Liver (tissue), 8 donors: ENCODE measurements at regions not wholly inside any gene's neighbourhood (a gene's known extent, or its start where the extent isn't known, plus 50 kb on each side); places are given as distances from the start of the nearest gene placed in this dataset.

Experiments
- DNase-seq: peaks from one replicate; pipeline ENCODE4 v3.0.0-alpha.2; 2017; ENCODE audit warnings: low spot score
- H3K27ac ChIP-seq, 2 donors: one replicate each; pipeline ENCODE4 v1.7.0; 2013; ENCODE audit warnings: inconsistent platforms in 2 of 2, low read length in 2 of 2, control low read depth in 1 of 2, low read depth in 1 of 2, mild to moderate bottlenecking in 1 of 2
- H3K27me3 ChIP-seq, 4 donors: one replicate each; pipeline versions ENCODE4 v1.6.1 to v1.7.0; 2013; ENCODE audit warnings: low read length in 3 of 4, inconsistent platforms in 1 of 4, mild to moderate bottlenecking in 1 of 4, moderate library complexity in 1 of 4; ENCODE audit not compliant: control insufficient read depth in 4 of 4, insufficient read depth in 4 of 4
- H3K36me3 ChIP-seq, 4 donors: one replicate each; pipeline versions ENCODE4 v1.6.1 to v1.7.0; 2013; ENCODE audit warnings: low read length in 3 of 4, mild to moderate bottlenecking in 3 of 4, low read depth in 1 of 4, moderate library complexity in 1 of 4; ENCODE audit not compliant: control insufficient read depth in 4 of 4, insufficient read depth in 3 of 4
- H3K4me1 ChIP-seq, 4 donors: one replicate each; pipeline versions ENCODE4 v1.6.1 to v1.7.0; 2013; ENCODE audit warnings: low read length in 3 of 4, mild to moderate bottlenecking in 3 of 4, moderate library complexity in 1 of 4; ENCODE audit not compliant: control insufficient read depth in 4 of 4, insufficient read depth in 4 of 4
- H3K4me3 ChIP-seq, 3 donors: one replicate each; pipeline versions ENCODE4 v1.6.1 to v1.7.0; 2013; ENCODE audit warnings: low read length in 3 of 3, control low read depth in 1 of 3, low read depth in 1 of 3, mild to moderate bottlenecking in 1 of 3
- H3K9ac ChIP-seq, 2 donors: one replicate each; pipeline ENCODE4 v1.7.0; 2013; ENCODE audit warnings: low read length in 2 of 2, mild to moderate bottlenecking in 2 of 2, moderate library complexity in 2 of 2, control low read depth in 1 of 2, low read depth in 1 of 2
- H3K9me3 ChIP-seq, 4 donors: one replicate each; pipeline versions ENCODE4 v1.6.1 to v1.7.0; 2013; ENCODE audit warnings: low read length in 3 of 4; ENCODE audit not compliant: control insufficient read depth in 4 of 4
- ATF3 ChIP-seq: IDR thresholded peaks from 2 replicates; pipeline ENCODE4 v1.6.1; 2016; ENCODE audit warnings: antibody characterized with exemption
- EGR1 ChIP-seq, 2 donors: IDR thresholded peaks; 2 replicates each; pipeline ENCODE4 v1.6.1; 2016 to 2018; ENCODE audit warnings: antibody characterized with exemption in 2 of 2, low read depth in 2 of 2
- FOXA1 ChIP-seq: IDR thresholded peaks from 2 replicates; pipeline ENCODE4 v1.6.1; 2016; ENCODE audit warnings: antibody characterized with exemption
- FOXA2 ChIP-seq: IDR thresholded peaks from 2 replicates; pipeline ENCODE4 v1.6.1; 2016; ENCODE audit warnings: antibody characterized with exemption
- GABPA ChIP-seq, 2 donors: IDR thresholded peaks in 1 of 2; conservative IDR thresholded peaks in 1 of 2; 2 replicates each; pipeline ENCODE4 v1.6.1; 2016; ENCODE audit warnings: antibody characterized with exemption in 2 of 2, mild to moderate bottlenecking in 1 of 2, moderate library complexity in 1 of 2
- HNF4A ChIP-seq, 2 donors: conservative IDR thresholded peaks; 2 replicates each; pipeline ENCODE4 v1.6.1; 2016; ENCODE audit warnings: antibody characterized with exemption in 2 of 2, mild to moderate bottlenecking in 2 of 2
- HNF4G ChIP-seq: IDR thresholded peaks from 2 replicates; pipeline ENCODE4 v1.6.1; 2016; ENCODE audit warnings: antibody characterized with exemption
- JUND ChIP-seq, 2 donors: IDR thresholded peaks; 2 replicates each; pipeline ENCODE4 v1.6.1; 2016; ENCODE audit warnings: antibody characterized with exemption in 2 of 2
- NR2F2 ChIP-seq: IDR thresholded peaks from 2 replicates; pipeline ENCODE4 v1.6.1; 2016; ENCODE audit warnings: antibody characterized with exemption
- RAD21 ChIP-seq, 2 donors: IDR thresholded peaks; 2 replicates each; pipeline ENCODE4 v1.6.1; 2016; ENCODE audit warnings: antibody characterized with exemption in 2 of 2, mild to moderate bottlenecking in 2 of 2
- RXRA ChIP-seq, 2 donors: IDR thresholded peaks; 2 replicates each; pipeline ENCODE4 v1.6.1; 2017 to 2018; ENCODE audit warnings: antibody characterized with exemption in 2 of 2, mild to moderate bottlenecking in 1 of 2
- SP1 ChIP-seq: IDR thresholded peaks from 2 replicates; pipeline ENCODE4 v1.6.1; 2018; ENCODE audit warnings: antibody characterized with exemption, mild to moderate bottlenecking
- TAF1 ChIP-seq: conservative IDR thresholded peaks from 2 replicates; pipeline ENCODE4 v1.6.1; 2016; ENCODE audit warnings: antibody characterized with exemption, mild to moderate bottlenecking
- YY1 ChIP-seq: IDR thresholded peaks from 2 replicates; pipeline ENCODE4 v1.6.1; 2016; ENCODE audit warnings: antibody characterized with exemption, mild to moderate bottlenecking
- ZBTB33 ChIP-seq: IDR thresholded peaks from 2 replicates; pipeline ENCODE4 v1.6.1; 2016; ENCODE audit warnings: antibody characterized with exemption
- WGBS: extraction: QIAGEN DNeasy Blood & Tissue Kit; methylation state at CpG from one replicate; pipeline ENCODE4 v1.1.7; 2013; 5-methylcytosine and 5-hydroxymethylcytosine counted together
- TF ChIP-seq, protein P1 (sequence below): fragments of 150-350 bp; IDR thresholded peaks from 2 replicates; pipeline ENCODE4 v1.5.1; 2017; ENCODE audit warnings: improper control_type of control experiment, low read depth, low read length; ENCODE audit not compliant: missing input control
- TF ChIP-seq, protein P2 (sequence below): IDR thresholded peaks from 2 replicates; pipeline ENCODE4 v1.6.1; 2016; ENCODE audit warnings: antibody characterized with exemption, mild to moderate bottlenecking
- TF ChIP-seq, protein P3 (sequence below): IDR thresholded peaks from 2 replicates; pipeline ENCODE4 v1.6.1; 2016; ENCODE audit warnings: antibody characterized with exemption
- donor health status: healthy.
- donor health status: healthy.
- donor health status: healthy.
- donor health status: healthy.
- donor health status: healthy.

DNA sequence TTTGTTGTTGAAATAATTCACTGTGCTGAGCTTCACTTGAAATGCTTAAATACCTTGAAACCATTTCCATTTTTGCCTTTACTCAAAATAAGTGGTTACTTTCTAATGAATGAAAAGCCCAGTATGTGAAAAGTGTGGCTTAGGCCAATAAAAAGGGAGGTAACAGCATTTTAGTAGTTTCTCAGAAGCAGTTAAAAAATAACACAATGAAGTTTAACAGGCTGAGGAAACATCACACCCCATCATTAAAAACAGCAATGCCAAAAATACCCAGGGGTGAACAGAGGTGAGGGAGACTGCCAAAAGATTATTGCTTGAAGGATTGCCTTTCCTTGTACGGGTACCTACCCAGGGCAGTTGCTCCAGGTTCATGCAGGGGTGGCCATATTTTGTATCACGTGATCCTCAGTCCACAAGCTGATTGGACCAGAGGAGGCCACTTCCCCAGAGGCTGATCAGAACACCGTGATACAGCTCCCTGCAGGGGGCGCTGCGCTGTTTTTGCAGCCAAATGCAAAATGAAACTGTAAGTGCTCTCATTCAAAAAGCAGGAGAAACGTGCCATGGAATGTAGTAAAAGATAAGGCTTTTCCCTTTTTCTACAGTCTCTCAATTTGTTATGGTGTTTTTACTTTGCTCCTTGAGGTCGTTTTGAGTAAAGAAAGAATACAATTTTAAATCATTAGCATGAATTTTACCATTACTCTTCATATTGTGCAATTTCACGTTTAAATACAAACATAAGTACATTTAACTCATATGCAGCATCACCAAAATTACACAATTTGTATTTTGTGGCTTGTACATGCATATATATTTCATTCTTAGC, 70.2 kb upstream of the SH3BP4 start:
- DNase-seq: peak; percentile 75
- Histone ChIP-seq H3K9ac (peak overlapping the region in 1 of 2 donors; percentile 81), H3K36me3 (no peaks in the 10 kb centered on the region), H3K4me3 (no peak overlapping the region), H3K27ac (peak overlapping the region; percentile 94 to 96), H3K9me3 (no peaks in the 10 kb centered on the region), H3K4me1 (peaks cover 2 to 34% (median 24%) of the 10 kb centered on the region in 4 donors), H3K27me3 (no peaks in the 10 kb centered on the region)
- TF ChIP-seq FOXA2: no peak
- peak; percentile 33 for TF ChIP-seq NR2F2
- TF ChIP-seq HNF4G: no peak
- TF ChIP-seq EGR1 (IDR thresholded peaks at IDR 0.05; ENCODE audit: low read depth in 2 of 2): no peak
- TF ChIP-seq YY1: peak; percentile 96
- TF ChIP-seq RAD21 (IDR thresholded peaks at IDR 0.05): peak; percentile 91
- peak; percentile 47 for TF ChIP-seq ATF3
- TF ChIP-seq, protein P1, sequence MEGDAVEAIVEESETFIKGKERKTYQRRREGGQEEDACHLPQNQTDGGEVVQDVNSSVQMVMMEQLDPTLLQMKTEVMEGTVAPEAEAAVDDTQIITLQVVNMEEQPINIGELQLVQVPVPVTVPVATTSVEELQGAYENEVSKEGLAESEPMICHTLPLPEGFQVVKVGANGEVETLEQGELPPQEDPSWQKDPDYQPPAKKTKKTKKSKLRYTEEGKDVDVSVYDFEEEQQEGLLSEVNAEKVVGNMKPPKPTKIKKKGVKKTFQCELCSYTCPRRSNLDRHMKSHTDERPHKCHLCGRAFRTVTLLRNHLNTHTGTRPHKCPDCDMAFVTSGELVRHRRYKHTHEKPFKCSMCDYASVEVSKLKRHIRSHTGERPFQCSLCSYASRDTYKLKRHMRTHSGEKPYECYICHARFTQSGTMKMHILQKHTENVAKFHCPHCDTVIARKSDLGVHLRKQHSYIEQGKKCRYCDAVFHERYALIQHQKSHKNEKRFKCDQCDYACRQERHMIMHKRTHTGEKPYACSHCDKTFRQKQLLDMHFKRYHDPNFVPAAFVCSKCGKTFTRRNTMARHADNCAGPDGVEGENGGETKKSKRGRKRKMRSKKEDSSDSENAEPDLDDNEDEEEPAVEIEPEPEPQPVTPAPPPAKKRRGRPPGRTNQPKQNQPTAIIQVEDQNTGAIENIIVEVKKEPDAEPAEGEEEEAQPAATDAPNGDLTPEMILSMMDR: peak; percentile 85
- no peak for TF ChIP-seq JUND (IDR thresholded peaks at IDR 0.05)
- peak; percentile 26 for TF ChIP-seq ZBTB33
- no peak for TF ChIP-seq FOXA1
- TF ChIP-seq TAF1: no peak
- TF ChIP-seq, protein P2, sequence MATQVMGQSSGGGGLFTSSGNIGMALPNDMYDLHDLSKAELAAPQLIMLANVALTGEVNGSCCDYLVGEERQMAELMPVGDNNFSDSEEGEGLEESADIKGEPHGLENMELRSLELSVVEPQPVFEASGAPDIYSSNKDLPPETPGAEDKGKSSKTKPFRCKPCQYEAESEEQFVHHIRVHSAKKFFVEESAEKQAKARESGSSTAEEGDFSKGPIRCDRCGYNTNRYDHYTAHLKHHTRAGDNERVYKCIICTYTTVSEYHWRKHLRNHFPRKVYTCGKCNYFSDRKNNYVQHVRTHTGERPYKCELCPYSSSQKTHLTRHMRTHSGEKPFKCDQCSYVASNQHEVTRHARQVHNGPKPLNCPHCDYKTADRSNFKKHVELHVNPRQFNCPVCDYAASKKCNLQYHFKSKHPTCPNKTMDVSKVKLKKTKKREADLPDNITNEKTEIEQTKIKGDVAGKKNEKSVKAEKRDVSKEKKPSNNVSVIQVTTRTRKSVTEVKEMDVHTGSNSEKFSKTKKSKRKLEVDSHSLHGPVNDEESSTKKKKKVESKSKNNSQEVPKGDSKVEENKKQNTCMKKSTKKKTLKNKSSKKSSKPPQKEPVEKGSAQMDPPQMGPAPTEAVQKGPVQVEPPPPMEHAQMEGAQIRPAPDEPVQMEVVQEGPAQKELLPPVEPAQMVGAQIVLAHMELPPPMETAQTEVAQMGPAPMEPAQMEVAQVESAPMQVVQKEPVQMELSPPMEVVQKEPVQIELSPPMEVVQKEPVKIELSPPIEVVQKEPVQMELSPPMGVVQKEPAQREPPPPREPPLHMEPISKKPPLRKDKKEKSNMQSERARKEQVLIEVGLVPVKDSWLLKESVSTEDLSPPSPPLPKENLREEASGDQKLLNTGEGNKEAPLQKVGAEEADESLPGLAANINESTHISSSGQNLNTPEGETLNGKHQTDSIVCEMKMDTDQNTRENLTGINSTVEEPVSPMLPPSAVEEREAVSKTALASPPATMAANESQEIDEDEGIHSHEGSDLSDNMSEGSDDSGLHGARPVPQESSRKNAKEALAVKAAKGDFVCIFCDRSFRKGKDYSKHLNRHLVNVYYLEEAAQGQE: no peak
- peak; percentile 35 to 45 for TF ChIP-seq HNF4A (conservative IDR thresholded peaks at IDR 0.05)
- TF ChIP-seq, protein P3, sequence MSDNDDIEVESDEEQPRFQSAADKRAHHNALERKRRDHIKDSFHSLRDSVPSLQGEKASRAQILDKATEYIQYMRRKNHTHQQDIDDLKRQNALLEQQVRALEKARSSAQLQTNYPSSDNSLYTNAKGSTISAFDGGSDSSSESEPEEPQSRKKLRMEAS: no peak
- peak; percentile 75 to 92 for TF ChIP-seq RXRA (IDR thresholded peaks at IDR 0.05)
- TF ChIP-seq GABPA (IDR thresholded peaks at IDR 0.05 in 1 of 2, conservative IDR thresholded peaks at IDR 0.05 in 1 of 2): no peak
- peak; percentile 70 for TF ChIP-seq SP1
- WGBS: 13% methylated on average over 8 of the region's 8 CpGs
